ENCODE measurements at regions not wholly inside any gene's neighbourhood (a gene's known extent, or its start where the extent isn't known, plus 50 kb on each side); places are given as distances from the start of the nearest gene placed in this dataset.

GRCh38 chrX:45900766-45901615 lies 644.2 kb downstream of the ZNF674 start:
- H3K4me3 ChIP-seq (ENCODE audit: low read depth, low read length): no peak overlapping the region
- no peak for TF ChIP-seq CTCF (IDR thresholded peaks at IDR 0.05; ENCODE audit: borderline replicate concordance, insufficient read depth, low read depth, low read length)

DNA sequence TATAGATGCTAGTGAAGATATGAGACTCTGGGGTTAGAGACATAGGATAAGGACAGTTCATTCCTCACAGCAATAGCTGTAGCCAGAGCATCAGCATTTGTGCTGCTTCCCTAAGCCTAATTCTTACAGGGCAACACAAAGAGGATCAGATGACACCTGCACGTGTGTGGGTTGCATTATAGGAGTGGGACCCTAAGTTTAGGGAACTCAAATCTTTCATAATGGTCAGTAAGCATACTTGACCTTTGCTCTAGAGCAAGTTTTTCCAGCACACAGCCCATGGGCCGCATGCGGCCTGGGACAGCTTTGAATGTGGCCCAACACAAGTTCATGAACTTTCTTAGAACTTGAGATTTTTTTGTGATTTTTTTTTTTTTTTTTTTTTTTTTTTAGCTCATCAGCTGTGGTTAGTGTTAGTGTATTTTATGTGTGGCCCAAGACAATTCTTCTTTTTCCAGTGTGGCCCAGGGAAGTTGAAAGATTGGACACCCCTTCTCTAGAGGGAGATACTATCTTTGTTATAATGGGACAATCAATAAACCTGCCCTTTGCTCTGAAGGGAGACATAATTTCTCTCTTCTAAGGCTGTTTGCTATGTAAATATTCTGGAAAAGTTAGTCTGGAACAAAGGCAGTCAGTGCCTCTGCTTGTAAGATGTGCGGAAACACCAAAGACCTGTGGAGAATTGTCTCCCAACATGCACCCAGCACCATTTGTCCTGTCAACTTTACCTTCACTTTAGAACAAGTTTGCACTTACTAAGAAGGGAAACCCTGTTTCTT lies 650.2 kb downstream of the ZNF674 start:
- TF ChIP-seq CTCF (IDR thresholded peaks at IDR 0.05; ENCODE audit: borderline replicate concordance, insufficient read depth, low read depth, low read length): no peak

DNA sequence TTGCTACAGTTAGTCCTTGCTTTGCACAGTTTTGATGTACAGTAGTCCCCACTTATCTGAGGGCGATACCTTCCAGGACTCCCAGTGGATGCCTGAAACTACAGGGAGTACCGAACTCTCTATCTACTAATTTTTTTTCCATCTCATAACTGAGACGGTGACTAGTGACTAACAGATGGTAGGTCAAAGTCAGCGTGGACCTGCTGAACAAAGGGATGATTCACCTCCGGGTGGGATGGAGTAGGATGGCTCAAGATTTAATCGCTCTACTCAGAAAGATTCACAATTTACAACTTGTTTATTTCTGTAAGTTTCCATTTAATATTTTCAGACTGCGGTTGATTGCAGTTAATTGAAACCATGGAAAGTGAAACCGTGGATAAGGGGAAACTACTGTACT lies 655.8 kb downstream of the ZNF674 start:
- TF ChIP-seq CTCF (IDR thresholded peaks at IDR 0.05; ENCODE audit: borderline replicate concordance, insufficient read depth, low read depth, low read length): no peak
- H3K4me3 ChIP-seq (ENCODE audit: low read depth, low read length): no peak overlapping the region

More for the DNA sequence above, 650.2 kb downstream of the ZNF674 start:
- no peak overlapping the region for H3K4me3 ChIP-seq (ENCODE audit: low read depth, low read length)

DNA sequence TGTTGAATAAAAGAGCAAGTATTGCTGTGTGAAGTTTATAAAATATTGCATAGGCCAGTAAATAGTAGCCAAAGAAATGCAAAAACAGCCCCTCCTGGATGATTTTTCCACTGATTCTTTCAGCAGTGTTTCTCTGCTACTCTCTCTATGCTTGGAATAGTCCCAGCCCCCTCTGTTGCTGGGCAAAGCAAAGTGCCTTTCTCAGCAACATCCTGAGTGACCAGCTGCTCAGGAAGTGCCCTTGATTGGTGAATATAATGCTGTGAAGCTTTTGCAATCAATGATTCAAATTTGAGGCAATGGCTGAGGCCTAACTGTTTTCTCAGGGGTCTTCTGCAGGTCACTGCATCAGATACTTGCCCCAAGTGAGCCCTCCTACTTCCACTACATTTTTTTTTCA lies 656.7 kb downstream of the ZNF674 start:
- TF ChIP-seq CTCF (IDR thresholded peaks at IDR 0.05; ENCODE audit: borderline replicate concordance, insufficient read depth, low read depth, low read length): no peak
- no peak overlapping the region for H3K4me3 ChIP-seq (ENCODE audit: low read depth, low read length)

- no peak for TF ChIP-seq CTCF (IDR thresholded peaks at IDR 0.05; ENCODE audit: borderline replicate concordance, insufficient read depth, low read depth, low read length)
- no peak overlapping the region for H3K4me3 ChIP-seq (ENCODE audit: low read depth, low read length)
These were observed 659.3 kb downstream of the ZNF674 start for GRCh38 chrX:45885931-45886330.

- no peak overlapping the region for H3K4me3 ChIP-seq (ENCODE audit: low read depth, low read length)
- no peak for TF ChIP-seq CTCF (IDR thresholded peaks at IDR 0.05; ENCODE audit: borderline replicate concordance, insufficient read depth, low read depth, low read length)
These were observed 665.7 kb downstream of the ZNF674 start for GRCh38 chrX:45879512-45879911.
